Fibroblast of lung (primary cell): ENCODE measurements at regions not wholly inside any gene's neighbourhood (a gene's known extent, or its start where the extent isn't known, plus 50 kb on each side); places are given as distances from the start of the nearest gene placed in this dataset.

Experiments used
- DNase-seq, 2 donors: peaks; one replicate each; pipeline versions ENCODE4 v3.0.0 to v3.0.0-alpha.2; 2010; ENCODE audit warnings: low read depth in 2 of 2
- H2AFZ ChIP-seq: 2 replicates; pipeline ENCODE4 v1.5.1; 2012; ENCODE audit warnings: low read length, control low read depth, inconsistent platforms
- H3K27ac ChIP-seq: 2 replicates; pipeline ENCODE4 v1.5.1; 2011; ENCODE audit warnings: low read length, control low read depth; ENCODE audit not compliant: insufficient read depth
- H3K27me3 ChIP-seq: 2 replicates; pipeline ENCODE4 v1.5.1; 2011; ENCODE audit warnings: mild to moderate bottlenecking, low read length; ENCODE audit not compliant: control insufficient read depth, insufficient read depth
- H3K36me3 ChIP-seq: 2 replicates; pipeline ENCODE4 v1.5.1; 2011; ENCODE audit warnings: low read length; ENCODE audit not compliant: control insufficient read depth, insufficient read depth
- H3K4me1 ChIP-seq: 2 replicates; pipeline ENCODE4 v1.5.1; 2011; ENCODE audit warnings: low read length; ENCODE audit not compliant: control insufficient read depth, insufficient read depth; ENCODE audit errors: extremely low read depth
- H3K4me2 ChIP-seq: 2 replicates; pipeline ENCODE4 v1.5.1; 2011; ENCODE audit warnings: low read length, control low read depth; ENCODE audit not compliant: insufficient read depth; ENCODE audit errors: extremely low read depth
- H3K4me3 ChIP-seq, 4 experiments: fragments of 200-600 bp in 1 of 4; sonication (generic) in 1 of 4; replicated peaks in 1 of 4; 2 replicates each; pipeline ENCODE4 v1.5.1; 2011 to 2016; ENCODE audit warnings: low read length in 4 of 4, low read depth in 3 of 4, mild to moderate bottlenecking in 3 of 4, control low read depth in 2 of 4, inconsistent platforms in 1 of 4, mixed read lengths in 1 of 4; ENCODE audit not compliant: insufficient read depth in 1 of 4; ENCODE audit errors: control extremely low read depth in 1 of 4
- H3K79me2 ChIP-seq: 2 replicates; pipeline ENCODE4 v1.5.1; 2012; ENCODE audit warnings: mild to moderate bottlenecking, low read length, inconsistent platforms; ENCODE audit not compliant: control insufficient read depth, insufficient read depth
- H3K9ac ChIP-seq: 2 replicates; pipeline ENCODE4 v1.5.1; 2011; ENCODE audit warnings: mild to moderate bottlenecking, low read length, control low read depth; ENCODE audit not compliant: insufficient read depth
- H3K9me3 ChIP-seq: 2 replicates; pipeline ENCODE4 v1.5.1; 2012; ENCODE audit warnings: low read depth, low read length; ENCODE audit not compliant: control insufficient read depth, insufficient read depth
- H4K20me1 ChIP-seq: 2 replicates; pipeline ENCODE4 v1.5.1; 2011; ENCODE audit warnings: low read length; ENCODE audit not compliant: control insufficient read depth, insufficient read depth; ENCODE audit errors: extremely low read depth
- CTCF ChIP-seq, 2 donors: IDR thresholded peaks in 1 of 2; conservative IDR thresholded peaks in 1 of 2; 1 replicate in 1 of 2; 2 replicates in 1 of 2; pipeline ENCODE4 v1.5.1; 2011 to 2012; ENCODE audit warnings: low read length in 2 of 2, control low read depth in 1 of 2, inconsistent platforms in 1 of 2, low read depth in 1 of 2, mild to moderate bottlenecking in 1 of 2
- EZH2 ChIP-seq: IDR thresholded peaks from 2 replicates; pipeline ENCODE4 v1.5.1; 2012; ENCODE audit warnings: low read length, control low read depth, mild to moderate bottlenecking; ENCODE audit errors: missing control alignments

- Histone ChIP-seq H3K79me2 (no peaks in the 10 kb centered on the region), H3K9me3 (no peaks in the 10 kb centered on the region), H3K4me3 (no peak overlapping the region), H3K27ac (no peak overlapping the region), H3K9ac (no peak overlapping the region), H4K20me1 (no peaks in the 10 kb centered on the region), H2AFZ (no peak overlapping the region), H3K27me3 (no peaks in the 10 kb centered on the region), H3K4me2 (no peak overlapping the region), H3K36me3 (no peaks in the 10 kb centered on the region), H3K4me1 (no peaks in the 10 kb centered on the region)
- DNase-seq = peak in 1 of 2 donors; percentile 63
- TF ChIP-seq CTCF (conservative IDR thresholded peaks at IDR 0.05 in 1 of 2, IDR thresholded peaks at IDR 0.05 in 1 of 2; ENCODE audit: low read depth in 1 of 2, low read length in 2 of 2) (no peak), EZH2 (no peak)
These were observed 143.2 kb downstream of the HMHB1 start for GRCh38 chr5:143955141-143955540.

DNA sequence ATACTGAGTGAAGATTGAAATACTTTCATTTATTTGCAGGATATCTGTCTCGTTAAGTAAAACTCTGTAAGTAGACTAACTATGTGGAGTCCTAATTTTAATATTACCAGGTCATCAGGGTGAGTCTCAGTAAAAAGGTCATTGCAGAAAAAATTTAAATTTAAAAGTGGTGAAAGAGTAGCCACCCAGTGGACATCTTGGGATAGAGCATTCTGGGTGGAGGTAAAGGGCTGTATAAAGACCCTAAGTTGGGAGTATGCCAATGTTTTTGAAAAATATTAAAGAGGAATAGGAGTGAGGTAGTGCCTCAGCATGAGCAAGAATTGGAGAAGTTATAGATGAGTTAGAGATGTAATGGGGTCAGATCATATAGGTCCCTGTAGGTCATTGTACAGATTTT lies 145.5 kb downstream of the HMHB1 start:
- Histone ChIP-seq H3K4me2 (no peak overlapping the region), H3K9me3 (no peaks in the 10 kb centered on the region), H3K27me3 (no peaks in the 10 kb centered on the region), H3K9ac (no peak overlapping the region), H3K36me3 (no peaks in the 10 kb centered on the region), H3K4me3 (no peak overlapping the region), H3K79me2 (no peaks in the 10 kb centered on the region), H2AFZ (no peak overlapping the region), H4K20me1 (no peaks in the 10 kb centered on the region), H3K27ac (no peak overlapping the region), H3K4me1 (no peaks in the 10 kb centered on the region)
- DNase-seq = no peak
- peak; percentile 16 to 39 for TF ChIP-seq CTCF (conservative IDR thresholded peaks at IDR 0.05 in 1 of 2, IDR thresholded peaks at IDR 0.05 in 1 of 2; ENCODE audit: low read depth in 1 of 2, low read length in 2 of 2)
- no peak for TF ChIP-seq EZH2

GRCh38 chr5:143962201-143962600 lies 150.2 kb downstream of the HMHB1 start:
- H3K27ac ChIP-seq = no peak overlapping the region
- H3K79me2 ChIP-seq = no peaks in the 10 kb centered on the region
- H3K9ac ChIP-seq = no peak overlapping the region
- H3K9me3 ChIP-seq = no peaks in the 10 kb centered on the region
- peaks cover 2% of the 10 kb centered on the region for H3K4me1 ChIP-seq
- H3K36me3 ChIP-seq = no peaks in the 10 kb centered on the region
- no peak for DNase-seq
- H4K20me1 ChIP-seq = no peaks in the 10 kb centered on the region
- H3K4me2 ChIP-seq = no peak overlapping the region
- no peak overlapping the region for H3K4me3 ChIP-seq
- no peak for TF ChIP-seq CTCF (conservative IDR thresholded peaks at IDR 0.05 in 1 of 2, IDR thresholded peaks at IDR 0.05 in 1 of 2; ENCODE audit: low read depth in 1 of 2, low read length in 2 of 2)
- TF ChIP-seq EZH2 = no peak
- H3K27me3 ChIP-seq = no peaks in the 10 kb centered on the region
- H2AFZ ChIP-seq = no peak overlapping the region
